ENCODE measurements at regions not wholly inside any gene's neighbourhood (a gene's known extent, or its start where the extent isn't known, plus 50 kb on each side); places are given as distances from the start of the nearest gene placed in this dataset.

DNA sequence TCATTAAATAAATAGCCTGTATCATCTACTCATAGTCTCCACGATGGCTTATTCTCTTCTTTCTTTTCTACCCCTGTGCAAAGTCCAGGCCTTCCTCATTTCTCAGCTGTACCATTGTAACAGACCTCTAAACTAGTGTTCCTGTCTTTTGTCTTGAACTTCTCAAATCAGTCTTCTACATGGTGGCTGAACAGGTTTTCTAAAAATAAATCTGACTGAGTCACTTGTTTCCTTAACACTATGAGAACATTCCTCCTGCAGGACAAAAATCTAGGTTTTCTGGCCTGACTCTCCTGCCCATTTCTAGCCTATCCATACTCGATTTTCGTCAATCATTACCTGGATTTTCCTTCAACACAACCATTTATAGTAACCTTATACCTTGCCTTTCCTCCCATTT lies 1080.8 kb upstream of the TENM4 start:
- TF ChIP-seq, protein P1, sequence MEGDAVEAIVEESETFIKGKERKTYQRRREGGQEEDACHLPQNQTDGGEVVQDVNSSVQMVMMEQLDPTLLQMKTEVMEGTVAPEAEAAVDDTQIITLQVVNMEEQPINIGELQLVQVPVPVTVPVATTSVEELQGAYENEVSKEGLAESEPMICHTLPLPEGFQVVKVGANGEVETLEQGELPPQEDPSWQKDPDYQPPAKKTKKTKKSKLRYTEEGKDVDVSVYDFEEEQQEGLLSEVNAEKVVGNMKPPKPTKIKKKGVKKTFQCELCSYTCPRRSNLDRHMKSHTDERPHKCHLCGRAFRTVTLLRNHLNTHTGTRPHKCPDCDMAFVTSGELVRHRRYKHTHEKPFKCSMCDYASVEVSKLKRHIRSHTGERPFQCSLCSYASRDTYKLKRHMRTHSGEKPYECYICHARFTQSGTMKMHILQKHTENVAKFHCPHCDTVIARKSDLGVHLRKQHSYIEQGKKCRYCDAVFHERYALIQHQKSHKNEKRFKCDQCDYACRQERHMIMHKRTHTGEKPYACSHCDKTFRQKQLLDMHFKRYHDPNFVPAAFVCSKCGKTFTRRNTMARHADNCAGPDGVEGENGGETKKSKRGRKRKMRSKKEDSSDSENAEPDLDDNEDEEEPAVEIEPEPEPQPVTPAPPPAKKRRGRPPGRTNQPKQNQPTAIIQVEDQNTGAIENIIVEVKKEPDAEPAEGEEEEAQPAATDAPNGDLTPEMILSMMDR (conservative IDR thresholded peaks at IDR 0.05; ENCODE audit: low read depth, low read length), result no peak
- no peak for TF ChIP-seq SMC3 (IDR thresholded peaks at IDR 0.05; ENCODE audit: low read depth, low read length)
- TF ChIP-seq POLR2A (IDR thresholded peaks at IDR 0.05; ENCODE audit: low read depth, low read length), result no peak
- TF ChIP-seq MAFK (IDR thresholded peaks at IDR 0.05; ENCODE audit: low read depth, low read length), result no peak
- no peak for TF ChIP-seq RCOR1 (IDR thresholded peaks at IDR 0.05; ENCODE audit: insufficient replicate concordance, low read length)
